CD14-positive monocyte (primary cell): ENCODE measurements at regions not wholly inside any gene's neighbourhood (a gene's known extent, or its start where the extent isn't known, plus 50 kb on each side); places are given as distances from the start of the nearest gene placed in this dataset.

Source experiments
- DNase-seq, 3 donors: peaks; one replicate each; pipeline ENCODE4 v3.0.0-alpha.2; 2011 to 2022
- H2AFZ ChIP-seq: 2 replicates; pipeline ENCODE4 v1.6.0; 2012; ENCODE audit warnings: mild to moderate bottlenecking, low read depth, low read length, inconsistent platforms; ENCODE audit not compliant: insufficient read depth, poor library complexity, severe bottlenecking
- H3K27ac ChIP-seq, 2 donors: 1 replicate in 1 of 2; 2 replicates in 1 of 2; pipeline ENCODE4 v1.5.1; 2012 to 2013; ENCODE audit warnings: low read length in 2 of 2, control low read depth in 1 of 2, inconsistent platforms in 1 of 2, low read depth in 1 of 2, mild to moderate bottlenecking in 1 of 2
- H3K27me3 ChIP-seq, 2 donors: one replicate each; pipeline versions ENCODE4 v1.6.0 to v1.6.1; 2011 to 2013; ENCODE audit warnings: low read length in 2 of 2; ENCODE audit not compliant: control insufficient read depth in 2 of 2, insufficient read depth in 2 of 2
- H3K36me3 ChIP-seq, 2 donors: replicated peaks in 1 of 2; 1 replicate in 1 of 2; 2 replicates in 1 of 2; pipeline versions ENCODE4 v1.5.1 to v1.6.1; 2012 to 2013; ENCODE audit warnings: low read length in 2 of 2, control low read depth in 1 of 2, inconsistent platforms in 1 of 2, mild to moderate bottlenecking in 1 of 2; ENCODE audit not compliant: insufficient read depth in 2 of 2, control insufficient read depth in 1 of 2
- H3K4me1 ChIP-seq, 2 donors: 1 replicate in 1 of 2; 2 replicates in 1 of 2; pipeline versions ENCODE4 v1.5.1 to v1.6.1; 2012 to 2013; ENCODE audit warnings: low read length in 2 of 2, control low read depth in 1 of 2, inconsistent platforms in 1 of 2, mild to moderate bottlenecking in 1 of 2, moderate library complexity in 1 of 2; ENCODE audit not compliant: insufficient read depth in 2 of 2, control insufficient read depth in 1 of 2
- H3K4me2 ChIP-seq: replicated peaks from 2 replicates; pipeline ENCODE3; 2012; ENCODE audit warnings: low read length, moderate library complexity, mild to moderate bottlenecking; ENCODE audit not compliant: poor library complexity, severe bottlenecking; ENCODE audit errors: extremely low read depth
- H3K4me3 ChIP-seq, 3 experiments: fragments of 200-600 bp in 1 of 3; sonication (generic) in 1 of 3; replicated peaks in 1 of 3; 1 replicate in 2 of 3; 2 replicates in 1 of 3; pipeline ENCODE4 v1.5.1; 2011 to 2013; ENCODE audit warnings: low read length in 3 of 3, mild to moderate bottlenecking in 3 of 3, control low read depth in 2 of 3, low read depth in 2 of 3, inconsistent platforms in 1 of 3, moderate library complexity in 1 of 3
- H3K79me2 ChIP-seq: 2 replicates; pipeline ENCODE4 v1.6.0; 2012; ENCODE audit warnings: mild to moderate bottlenecking, control low read depth, inconsistent platforms, low read length, moderate library complexity; ENCODE audit not compliant: insufficient read depth
- H3K9ac ChIP-seq: 2 replicates; pipeline ENCODE4 v1.6.0; 2017; ENCODE audit warnings: low read length, mild to moderate bottlenecking; ENCODE audit not compliant: insufficient read depth, poor library complexity, severe bottlenecking
- H3K9me3 ChIP-seq, 2 donors: replicated peaks in 1 of 2; 1 replicate in 1 of 2; 2 replicates in 1 of 2; pipeline versions ENCODE4 v1.5.1 to v1.6.1; 2012 to 2013; ENCODE audit warnings: low read length in 2 of 2, control low read depth in 1 of 2; ENCODE audit not compliant: control insufficient read depth in 1 of 2, insufficient read depth in 1 of 2
- H4K20me1 ChIP-seq: 2 replicates; pipeline ENCODE4 v1.6.0; 2012; ENCODE audit warnings: mild to moderate bottlenecking, low read length, control low read depth, moderate library complexity; ENCODE audit not compliant: insufficient read depth
- H3K27ac Mint-ChIP-seq, 7 donors: one replicate each; pipeline ENCODE4 v1.8.0; 2020; ENCODE audit warnings: mild to moderate bottlenecking in 7 of 7, mixed read lengths in 7 of 7, moderate library complexity in 6 of 7, inconsistent platforms in 2 of 7
- H3K27me3 Mint-ChIP-seq, 3 donors: one replicate each; pipeline ENCODE4 v1.8.0; 2021 to 2022; ENCODE audit warnings: low read depth in 3 of 3, mild to moderate bottlenecking in 3 of 3, mixed read lengths in 3 of 3, moderate library complexity in 3 of 3, inconsistent platforms in 1 of 3
- H3K36me3 Mint-ChIP-seq, 2 donors: one replicate each; pipeline ENCODE4 v1.8.0; 2020; ENCODE audit warnings: mixed read lengths in 2 of 2, inconsistent platforms in 1 of 2, mild to moderate bottlenecking in 1 of 2
- H3K4me1 Mint-ChIP-seq: one replicate; pipeline ENCODE4 v1.8.0; 2020; ENCODE audit warnings: mild to moderate bottlenecking, mixed read lengths
- H3K4me3 Mint-ChIP-seq, 2 donors: one replicate each; pipeline ENCODE4 v1.8.0; 2020; ENCODE audit warnings: mild to moderate bottlenecking in 2 of 2, mixed read lengths in 2 of 2, moderate library complexity in 1 of 2
- H3K9me3 Mint-ChIP-seq, 7 donors: one replicate each; pipeline ENCODE4 v1.8.0; 2020 to 2022; ENCODE audit warnings: mixed read lengths in 7 of 7, mild to moderate bottlenecking in 6 of 7, moderate library complexity in 6 of 7, inconsistent platforms in 2 of 7
- WGBS: methylation state at CpG from one replicate; pipeline ENCODE4 v1.1.5; 2013; ENCODE audit warnings: missing lambda C conversion rate; ENCODE audit not compliant: insufficient coverage; 5-methylcytosine and 5-hydroxymethylcytosine counted together
- intact Hi-C, 2 donors: fragments of 100-400 bp; cut with micrococcal nuclease; formaldehyde crosslinking; loops; one replicate each; pipeline versions ENCODE4 v1.15.0 to v1.15.1; 2023
- TF ChIP-seq, protein P1 (sequence below): fragments of 200-600 bp; IDR thresholded peaks from one replicate; pipeline ENCODE4 v1.8.0; 2022; ENCODE audit warnings: antibody characterized with exemption, mild to moderate bottlenecking

GRCh38 chr2:157160111-157160510 is 97.4 kb upstream of the GALNT5 start:
- WGBS, result 31% methylated on average over 3 of the region's 3 CpGs
- Mint-ChIP-seq H3K4me1 (no peaks in the 10 kb centered on the region), H3K36me3 (no peaks in the 10 kb centered on the region)

DNA sequence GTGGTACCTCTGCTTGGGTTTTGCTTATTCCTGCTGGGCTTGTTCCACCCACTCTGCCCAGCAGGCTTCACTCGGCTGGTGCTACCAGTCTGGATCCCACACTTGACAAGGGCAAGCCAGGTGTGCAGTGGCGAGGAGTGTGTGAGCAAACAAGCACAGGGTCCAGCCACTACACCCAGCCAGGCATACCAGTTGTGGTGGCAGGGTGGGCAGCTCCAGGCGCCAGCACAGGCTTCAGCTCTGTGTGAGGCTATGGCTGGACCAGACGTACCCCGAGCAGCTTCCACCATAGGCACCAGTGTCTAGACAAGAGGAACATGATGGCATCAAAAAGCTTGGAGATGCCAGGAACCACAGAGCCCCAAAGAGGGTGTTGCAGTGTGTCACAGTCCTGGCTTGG is 93.1 kb upstream of the GALNT5 start:
- DNase-seq, result no peak
- 92% methylated on average over 4 of the region's 5 CpGs for WGBS
- Mint-ChIP-seq H3K4me1 (no peaks in the 10 kb centered on the region), H3K36me3 (no peaks in the 10 kb centered on the region), H3K27ac (no peak overlapping the region), H3K9me3 (peaks cover 2 to 14% (median 7%) of the 10 kb centered on the region in 7 donors), H3K4me3 (no peak overlapping the region), H3K27me3 (peaks cover 0 to 4% (median 0%) of the 10 kb centered on the region in 3 donors)
- Histone ChIP-seq H4K20me1 (no peaks in the 10 kb centered on the region), H3K4me2 (no peak overlapping the region), H3K9ac (no peak overlapping the region), H3K79me2 (no peaks in the 10 kb centered on the region), H3K36me3 (no peaks in the 10 kb centered on the region), H2AFZ (no peak overlapping the region), H3K27me3 (no peaks in the 10 kb centered on the region), H3K9me3 (peaks cover 7 to 17% of the 10 kb centered on the region in 2 donors), H3K4me3 (no peak overlapping the region), H3K4me1 (no peaks in the 10 kb centered on the region), H3K27ac (no peak overlapping the region)
- TF ChIP-seq, protein P1, sequence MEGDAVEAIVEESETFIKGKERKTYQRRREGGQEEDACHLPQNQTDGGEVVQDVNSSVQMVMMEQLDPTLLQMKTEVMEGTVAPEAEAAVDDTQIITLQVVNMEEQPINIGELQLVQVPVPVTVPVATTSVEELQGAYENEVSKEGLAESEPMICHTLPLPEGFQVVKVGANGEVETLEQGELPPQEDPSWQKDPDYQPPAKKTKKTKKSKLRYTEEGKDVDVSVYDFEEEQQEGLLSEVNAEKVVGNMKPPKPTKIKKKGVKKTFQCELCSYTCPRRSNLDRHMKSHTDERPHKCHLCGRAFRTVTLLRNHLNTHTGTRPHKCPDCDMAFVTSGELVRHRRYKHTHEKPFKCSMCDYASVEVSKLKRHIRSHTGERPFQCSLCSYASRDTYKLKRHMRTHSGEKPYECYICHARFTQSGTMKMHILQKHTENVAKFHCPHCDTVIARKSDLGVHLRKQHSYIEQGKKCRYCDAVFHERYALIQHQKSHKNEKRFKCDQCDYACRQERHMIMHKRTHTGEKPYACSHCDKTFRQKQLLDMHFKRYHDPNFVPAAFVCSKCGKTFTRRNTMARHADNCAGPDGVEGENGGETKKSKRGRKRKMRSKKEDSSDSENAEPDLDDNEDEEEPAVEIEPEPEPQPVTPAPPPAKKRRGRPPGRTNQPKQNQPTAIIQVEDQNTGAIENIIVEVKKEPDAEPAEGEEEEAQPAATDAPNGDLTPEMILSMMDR, result no peak
- intact Hi-C loops, result no loop called here

More at GRCh38 chr2:157160111-157160510, 97.4 kb upstream of the GALNT5 start:
- Histone ChIP-seq H3K9me3 (peaks cover 7 to 10% of the 10 kb centered on the region in 2 donors), H3K27me3 (no peaks in the 10 kb centered on the region), H3K27ac (no peak overlapping the region), H3K36me3 (no peaks in the 10 kb centered on the region), H3K4me3 (no peak overlapping the region), H3K4me2 (no peak overlapping the region), H3K9ac (no peak overlapping the region), H3K79me2 (no peaks in the 10 kb centered on the region), H3K4me1 (no peaks in the 10 kb centered on the region), H2AFZ (no peak overlapping the region), H4K20me1 (no peaks in the 10 kb centered on the region)
- Mint-ChIP-seq H3K27ac (no peak overlapping the region), H3K27me3 (peaks cover 0 to 4% (median 0%) of the 10 kb centered on the region in 3 donors), H3K9me3 (peaks cover 0 to 14% (median 4%) of the 10 kb centered on the region in 7 donors), H3K4me3 (no peak overlapping the region)
- TF ChIP-seq, protein P1, result no peak
- intact Hi-C loops, result no loop called here
- DNase-seq, result no peak
